GM12874 (cell line): ENCODE measurements at regions not wholly inside any gene's neighbourhood (a gene's known extent, or its start where the extent isn't known, plus 50 kb on each side); places are given as distances from the start of the nearest gene placed in this dataset.

Experiments used
- CTCF ChIP-seq: IDR thresholded peaks from 2 replicates; pipeline ENCODE4 v1.5.1; 2011; ENCODE audit warnings: low read depth, mild to moderate bottlenecking, control low read depth, low read length, moderate library complexity; ENCODE audit not compliant: insufficient read depth

- no peak for TF ChIP-seq CTCF
Observed at GRCh38 chr13:52319876-52320275, 86.1 kb downstream of the THSD1 start.

- peak; percentile 37 for TF ChIP-seq CTCF
Observed at GRCh38 chr13:52235900-52236595, 76.7 kb upstream of the NEK3 start.
